RWPE2 (cell line): ENCODE measurements at regions not wholly inside any gene's neighbourhood (a gene's known extent, or its start where the extent isn't known, plus 50 kb on each side); places are given as distances from the start of the nearest gene placed in this dataset.

Experiments used
- ATAC-seq: fragments of 200-7000 bp; cut with Tn5 transposase; 3 replicates; pipeline ENCODE4 v1.9.1; 2021; ENCODE audit warnings: low read depth
- DNase-seq: peaks from one replicate; pipeline ENCODE4 v3.0.0-alpha.2; 2020; ENCODE audit warnings: low spot score
- H3K27ac ChIP-seq: fragments of 450-650 bp; 2 replicates; pipeline ENCODE4 v1.5.1; 2017; ENCODE audit warnings: mild to moderate bottlenecking; ENCODE audit not compliant: poor library complexity, severe bottlenecking
- H3K27me3 ChIP-seq: fragments of 250-450 bp; sonication (Bioruptor Pico); 2 replicates; pipeline ENCODE4 v1.5.1; 2021; ENCODE audit warnings: mild to moderate bottlenecking, moderate library complexity; ENCODE audit not compliant: insufficient read depth, poor library complexity, severe bottlenecking
- H3K36me3 ChIP-seq: fragments of 250-450 bp; sonication (Bioruptor Pico); 2 replicates; pipeline ENCODE4 v1.5.1; 2020; ENCODE audit warnings: low read depth, mild to moderate bottlenecking, moderate library complexity
- H3K4me1 ChIP-seq: fragments of 250-450 bp; sonication (Bioruptor Pico); 2 replicates; pipeline ENCODE4 v1.5.1; 2021; ENCODE audit warnings: mild to moderate bottlenecking, moderate library complexity; ENCODE audit not compliant: insufficient read depth, poor library complexity, severe bottlenecking
- H3K4me3 ChIP-seq: fragments of 250-450 bp; sonication (Bioruptor Pico); 2 replicates; pipeline ENCODE4 v1.5.1; 2021; ENCODE audit warnings: mild to moderate bottlenecking, moderate library complexity; ENCODE audit not compliant: severe bottlenecking
- H3K9me3 ChIP-seq: fragments of 250-450 bp; sonication (Bioruptor Pico); 2 replicates; pipeline ENCODE4 v1.5.1; 2021; ENCODE audit warnings: mild to moderate bottlenecking, moderate library complexity; ENCODE audit not compliant: severe bottlenecking
- TF ChIP-seq, protein P1 (sequence below): fragments of 450-650 bp; IDR thresholded peaks from one replicate; pipeline ENCODE4 v1.5.1; 2017; ENCODE audit warnings: mild to moderate bottlenecking, moderate library complexity; ENCODE audit not compliant: poor library complexity, severe bottlenecking

DNA sequence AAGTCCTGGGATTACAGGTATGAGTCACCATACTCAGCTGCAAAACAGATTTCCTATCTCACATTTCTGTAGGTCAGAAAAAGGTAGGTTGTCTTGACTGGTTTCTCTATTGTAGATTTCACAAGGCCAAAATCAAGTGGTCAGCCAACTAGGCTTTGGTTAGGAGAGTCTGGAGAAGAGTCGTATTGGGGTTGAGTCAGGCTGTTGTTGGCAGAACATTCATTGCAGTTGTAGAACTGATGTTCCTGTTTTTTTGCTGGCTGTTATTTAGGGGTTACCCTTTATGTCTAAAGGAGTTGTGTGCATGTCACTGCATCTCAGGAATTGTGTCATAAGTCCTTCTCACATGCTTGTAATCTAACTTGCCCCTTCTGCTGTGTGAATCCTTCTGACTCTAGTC is 814.2 kb upstream of the GRAMD2B start:
- H3K36me3 ChIP-seq: no peaks in the 10 kb centered on the region; the same call in 1 of the 2 replicates
- DNase-seq: no peak
- TF ChIP-seq, protein P1, sequence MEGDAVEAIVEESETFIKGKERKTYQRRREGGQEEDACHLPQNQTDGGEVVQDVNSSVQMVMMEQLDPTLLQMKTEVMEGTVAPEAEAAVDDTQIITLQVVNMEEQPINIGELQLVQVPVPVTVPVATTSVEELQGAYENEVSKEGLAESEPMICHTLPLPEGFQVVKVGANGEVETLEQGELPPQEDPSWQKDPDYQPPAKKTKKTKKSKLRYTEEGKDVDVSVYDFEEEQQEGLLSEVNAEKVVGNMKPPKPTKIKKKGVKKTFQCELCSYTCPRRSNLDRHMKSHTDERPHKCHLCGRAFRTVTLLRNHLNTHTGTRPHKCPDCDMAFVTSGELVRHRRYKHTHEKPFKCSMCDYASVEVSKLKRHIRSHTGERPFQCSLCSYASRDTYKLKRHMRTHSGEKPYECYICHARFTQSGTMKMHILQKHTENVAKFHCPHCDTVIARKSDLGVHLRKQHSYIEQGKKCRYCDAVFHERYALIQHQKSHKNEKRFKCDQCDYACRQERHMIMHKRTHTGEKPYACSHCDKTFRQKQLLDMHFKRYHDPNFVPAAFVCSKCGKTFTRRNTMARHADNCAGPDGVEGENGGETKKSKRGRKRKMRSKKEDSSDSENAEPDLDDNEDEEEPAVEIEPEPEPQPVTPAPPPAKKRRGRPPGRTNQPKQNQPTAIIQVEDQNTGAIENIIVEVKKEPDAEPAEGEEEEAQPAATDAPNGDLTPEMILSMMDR: no peak
- H3K4me3 ChIP-seq: no peak overlapping the region
- H3K4me1 ChIP-seq: peaks cover 5% of the 10 kb centered on the region
- H3K27ac ChIP-seq: no peak overlapping the region
- no peaks in the 10 kb centered on the region for H3K9me3 ChIP-seq
- no peaks in the 10 kb centered on the region for H3K27me3 ChIP-seq
- ATAC-seq: no peak

DNA sequence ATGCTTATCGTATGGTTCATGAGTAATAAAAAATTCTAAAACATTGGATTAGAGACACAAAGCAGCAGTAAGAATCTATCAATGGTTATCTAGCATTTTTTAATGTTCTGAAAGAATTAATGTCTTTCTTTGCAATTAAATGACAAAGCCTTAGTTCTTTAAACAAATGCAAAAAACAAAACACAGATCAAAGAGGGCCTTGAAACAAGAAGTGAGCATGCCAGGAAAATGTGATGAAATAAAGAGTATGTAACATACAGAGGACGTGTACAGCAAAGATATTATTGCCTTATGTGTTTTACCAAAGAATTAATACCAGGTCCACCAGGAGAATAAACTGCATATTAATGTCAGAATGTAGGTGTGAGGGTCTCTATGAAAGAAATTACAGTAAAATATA is 812.3 kb upstream of the GRAMD2B start:
- ATAC-seq: no peak

DNA sequence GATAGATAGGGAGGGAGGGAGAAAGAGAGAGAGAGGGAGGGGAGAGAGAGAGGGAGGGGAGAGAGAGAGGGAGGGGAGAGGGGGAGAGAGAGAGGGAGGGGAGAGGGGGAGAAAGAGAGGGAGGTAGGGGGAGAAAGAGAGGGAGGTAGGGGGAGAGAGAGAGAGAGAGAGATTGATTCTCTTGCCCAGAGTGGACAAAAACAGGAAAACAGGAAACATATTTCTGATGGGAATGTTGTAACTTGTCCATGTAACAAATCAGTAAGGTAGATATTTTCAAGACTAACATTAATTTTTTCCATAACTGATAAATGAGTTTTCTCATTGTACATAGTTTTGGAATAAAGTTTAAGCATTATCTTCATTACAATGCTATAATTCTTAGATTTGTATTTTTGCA is 811.7 kb upstream of the GRAMD2B start:
- no peaks in the 10 kb centered on the region for H3K9me3 ChIP-seq
- no peak for DNase-seq
- H3K4me3 ChIP-seq: no peak overlapping the region
- no peak for ATAC-seq
- peaks cover 5% of the 10 kb centered on the region for H3K4me1 ChIP-seq
- TF ChIP-seq, protein P1: no peak
- no peaks in the 10 kb centered on the region for H3K27me3 ChIP-seq
- no peaks in the 10 kb centered on the region; the same call in 1 of the 2 replicates for H3K36me3 ChIP-seq
- H3K27ac ChIP-seq: no peak overlapping the region

More for the DNA sequence above, 812.3 kb upstream of the GRAMD2B start:
- H3K9me3 ChIP-seq: no peaks in the 10 kb centered on the region
- H3K27ac ChIP-seq: no peak overlapping the region
- no peaks in the 10 kb centered on the region for H3K27me3 ChIP-seq
- H3K36me3 ChIP-seq: no peaks in the 10 kb centered on the region; the same call in 1 of the 2 replicates
- H3K4me3 ChIP-seq: no peak overlapping the region
- TF ChIP-seq, protein P1: no peak
- no peak for DNase-seq
- H3K4me1 ChIP-seq: peaks cover 5% of the 10 kb centered on the region

DNA sequence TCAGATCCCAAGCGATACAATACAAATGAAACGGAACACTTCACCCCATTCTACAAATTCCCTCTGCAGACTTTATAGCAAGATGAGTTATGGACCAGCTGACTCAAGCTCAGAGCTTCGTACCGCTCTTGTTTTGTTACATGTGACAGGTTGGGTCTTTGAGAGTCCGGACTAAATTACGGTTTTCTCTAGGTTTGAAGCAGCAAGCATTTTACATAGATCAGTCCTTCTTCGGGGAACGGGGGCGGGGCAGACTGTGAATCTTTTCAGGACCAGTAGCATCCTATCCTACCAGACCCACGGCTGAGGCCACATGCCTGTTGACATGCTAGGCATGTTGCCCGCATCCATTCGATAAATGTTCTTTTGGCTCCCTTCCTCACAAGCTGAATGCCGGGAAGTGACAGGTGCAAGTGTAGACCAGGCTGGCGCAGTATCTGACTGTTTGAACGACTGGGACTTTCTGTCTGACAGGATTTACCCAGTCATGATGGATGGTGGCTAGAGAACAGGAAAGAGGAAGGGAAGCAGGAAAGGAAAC is 811.0 kb upstream of the GRAMD2B start:
- no peaks in the 10 kb centered on the region for H3K9me3 ChIP-seq
- DNase-seq (no peak), ATAC-seq (no peak)
- TF ChIP-seq, protein P1: no peak
- H3K36me3 ChIP-seq: no peaks in the 10 kb centered on the region; the same call in 1 of the 2 replicates
- no peak overlapping the region for H3K4me3 ChIP-seq
- peaks cover 5% of the 10 kb centered on the region for H3K4me1 ChIP-seq
- no peaks in the 10 kb centered on the region for H3K27me3 ChIP-seq
- no peak overlapping the region for H3K27ac ChIP-seq

DNA sequence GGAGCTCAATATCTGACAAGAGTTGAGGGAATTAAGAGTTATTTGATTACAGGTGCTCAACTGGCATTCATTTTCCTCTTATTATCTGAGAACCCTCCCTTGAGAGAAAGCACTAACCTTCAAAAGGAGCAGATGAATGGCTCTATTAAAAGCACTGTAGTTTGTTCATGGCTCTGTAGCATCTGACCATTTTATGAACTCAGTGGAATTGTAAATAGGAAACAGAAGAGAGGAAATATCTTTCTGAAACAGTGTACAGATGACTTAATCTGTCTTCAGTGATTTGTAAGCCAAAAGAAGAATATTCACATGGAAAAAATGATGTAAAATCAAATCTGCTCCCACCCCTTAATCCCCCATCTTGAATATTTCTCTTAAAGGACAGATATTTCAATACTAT is 810.4 kb upstream of the GRAMD2B start:
- Histone ChIP-seq H3K4me1 (peaks cover 5% of the 10 kb centered on the region), H3K9me3 (no peaks in the 10 kb centered on the region), H3K36me3 (no peaks in the 10 kb centered on the region; the same call in 1 of the 2 replicates), H3K27ac (no peak overlapping the region), H3K4me3 (no peak overlapping the region), H3K27me3 (no peaks in the 10 kb centered on the region)
- TF ChIP-seq, protein P1: no peak
- no peak for DNase-seq
- no peak for ATAC-seq
